DND-41 (cell line): ENCODE measurements at regions not wholly inside any gene's neighbourhood (a gene's known extent, or its start where the extent isn't known, plus 50 kb on each side); places are given as distances from the start of the nearest gene placed in this dataset.

ENCODE experiments used
- EZH2 ChIP-seq: IDR thresholded peaks from 3 replicates; pipeline ENCODE4 v1.6.1; 2012; ENCODE audit warnings: borderline replicate concordance, low read depth, mild to moderate bottlenecking, moderate library complexity, low read length, inconsistent platforms; ENCODE audit not compliant: severe bottlenecking
- TF ChIP-seq, protein P1 (sequence below): IDR thresholded peaks from 2 replicates; pipeline ENCODE4 v1.5.1; 2012; ENCODE audit warnings: borderline replicate concordance, low read length, moderate library complexity, mild to moderate bottlenecking; ENCODE audit not compliant: poor library complexity, severe bottlenecking; ENCODE audit errors: extremely low read depth

GRCh38 chr15:63442080-63442479, 60.4 kb upstream of the CA12 start:
- TF ChIP-seq, protein P1, sequence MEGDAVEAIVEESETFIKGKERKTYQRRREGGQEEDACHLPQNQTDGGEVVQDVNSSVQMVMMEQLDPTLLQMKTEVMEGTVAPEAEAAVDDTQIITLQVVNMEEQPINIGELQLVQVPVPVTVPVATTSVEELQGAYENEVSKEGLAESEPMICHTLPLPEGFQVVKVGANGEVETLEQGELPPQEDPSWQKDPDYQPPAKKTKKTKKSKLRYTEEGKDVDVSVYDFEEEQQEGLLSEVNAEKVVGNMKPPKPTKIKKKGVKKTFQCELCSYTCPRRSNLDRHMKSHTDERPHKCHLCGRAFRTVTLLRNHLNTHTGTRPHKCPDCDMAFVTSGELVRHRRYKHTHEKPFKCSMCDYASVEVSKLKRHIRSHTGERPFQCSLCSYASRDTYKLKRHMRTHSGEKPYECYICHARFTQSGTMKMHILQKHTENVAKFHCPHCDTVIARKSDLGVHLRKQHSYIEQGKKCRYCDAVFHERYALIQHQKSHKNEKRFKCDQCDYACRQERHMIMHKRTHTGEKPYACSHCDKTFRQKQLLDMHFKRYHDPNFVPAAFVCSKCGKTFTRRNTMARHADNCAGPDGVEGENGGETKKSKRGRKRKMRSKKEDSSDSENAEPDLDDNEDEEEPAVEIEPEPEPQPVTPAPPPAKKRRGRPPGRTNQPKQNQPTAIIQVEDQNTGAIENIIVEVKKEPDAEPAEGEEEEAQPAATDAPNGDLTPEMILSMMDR: no peak
- no peak for TF ChIP-seq EZH2
